Osteoblast (primary cell): ENCODE measurements at regions not wholly inside any gene's neighbourhood (a gene's known extent, or its start where the extent isn't known, plus 50 kb on each side); places are given as distances from the start of the nearest gene placed in this dataset.

Experiments
- DNase-seq: peaks from one replicate; pipeline ENCODE4 v3.0.0; 2011; ENCODE audit warnings: low spot score, mixed read lengths; ENCODE audit not compliant: insufficient read length; ENCODE audit errors: missing footprints
- H2AFZ ChIP-seq: 2 replicates; pipeline ENCODE4 v1.6.0; 2011; ENCODE audit warnings: mild to moderate bottlenecking, low read length
- H3K27ac ChIP-seq: 2 replicates; pipeline ENCODE4 v1.5.1; 2011; ENCODE audit warnings: mild to moderate bottlenecking, low read depth, low read length, moderate library complexity
- H3K27me3 ChIP-seq: 2 replicates; pipeline ENCODE4 v1.6.0; 2012; ENCODE audit warnings: mild to moderate bottlenecking, control low read depth, inconsistent platforms, low read length, moderate library complexity; ENCODE audit not compliant: insufficient read depth
- H3K36me3 ChIP-seq: 2 replicates; pipeline ENCODE4 v1.5.1; 2011; ENCODE audit warnings: mild to moderate bottlenecking, low read length, control low read depth, moderate library complexity; ENCODE audit not compliant: insufficient read depth
- H3K4me1 ChIP-seq: 2 replicates; pipeline ENCODE4 v1.5.1; 2011; ENCODE audit warnings: mild to moderate bottlenecking, low read length, control low read depth, moderate library complexity; ENCODE audit not compliant: insufficient read depth
- H3K4me2 ChIP-seq: 2 replicates; pipeline ENCODE4 v1.6.0; 2011; ENCODE audit warnings: mild to moderate bottlenecking, low read length; ENCODE audit not compliant: insufficient read depth
- H3K4me3 ChIP-seq: fragments of 200-600 bp; sonication (generic); 3 replicates; pipeline ENCODE4 v1.5.1; 2012; ENCODE audit warnings: mild to moderate bottlenecking, low read length, inconsistent platforms; ENCODE audit not compliant: insufficient read depth
- H3K79me2 ChIP-seq: 2 replicates; pipeline ENCODE4 v1.6.0; 2012; ENCODE audit warnings: mild to moderate bottlenecking, low read length, control low read depth, inconsistent platforms; ENCODE audit not compliant: insufficient read depth
- H3K9me3 ChIP-seq: 2 replicates; pipeline ENCODE4 v1.5.1; 2011; ENCODE audit warnings: low read depth, low read length, control low read depth
- H4K20me1 ChIP-seq: 2 replicates; pipeline ENCODE4 v1.6.0; 2012; ENCODE audit warnings: mild to moderate bottlenecking, low read length, control low read depth; ENCODE audit not compliant: insufficient read depth
- CTCF ChIP-seq: IDR thresholded peaks from 2 replicates; pipeline ENCODE4 v1.5.1; 2011; ENCODE audit warnings: mild to moderate bottlenecking, low read depth, low read length, moderate library complexity; ENCODE audit errors: extremely low read depth

DNA sequence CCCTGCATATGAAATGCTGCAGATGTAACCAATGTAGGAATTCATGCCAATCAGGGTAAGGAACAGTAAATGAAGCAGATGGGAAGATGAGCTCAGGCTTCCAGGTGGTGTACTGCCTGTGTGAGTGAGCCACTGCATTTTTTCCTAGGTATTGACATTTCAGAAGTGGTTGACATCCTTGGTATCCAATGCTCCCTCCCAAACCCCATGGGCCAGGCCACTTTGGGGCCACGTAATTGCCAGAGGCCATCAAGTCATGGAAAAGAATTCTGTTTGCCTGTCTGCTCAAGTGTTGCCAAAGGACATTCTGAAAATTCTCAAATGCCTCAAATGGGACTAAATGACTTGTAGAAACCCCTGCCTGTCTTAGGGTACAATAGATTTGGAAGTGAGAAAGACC, 384.6 kb downstream of the GATA3 start:
- H4K20me1 ChIP-seq: no peaks in the 10 kb centered on the region
- H2AFZ ChIP-seq: no peak overlapping the region
- peaks cover 2% of the 10 kb centered on the region for H3K9me3 ChIP-seq
- H3K27ac ChIP-seq: no peak overlapping the region
- H3K27me3 ChIP-seq: no peaks in the 10 kb centered on the region
- no peaks in the 10 kb centered on the region for H3K4me1 ChIP-seq
- H3K4me3 ChIP-seq: no peak overlapping the region
- H3K36me3 ChIP-seq: no peaks in the 10 kb centered on the region
- TF ChIP-seq CTCF: no peak
- no peak for DNase-seq
- no peak overlapping the region for H3K4me2 ChIP-seq
- no peaks in the 10 kb centered on the region for H3K79me2 ChIP-seq

- H3K36me3 ChIP-seq: no peaks in the 10 kb centered on the region
- no peak overlapping the region for H2AFZ ChIP-seq
- no peak overlapping the region for H3K27ac ChIP-seq
- no peak for TF ChIP-seq CTCF
- H3K4me2 ChIP-seq: no peak overlapping the region
- no peak for DNase-seq
- H3K4me3 ChIP-seq: no peak overlapping the region
- no peaks in the 10 kb centered on the region for H4K20me1 ChIP-seq
- no peaks in the 10 kb centered on the region for H3K9me3 ChIP-seq
- no peaks in the 10 kb centered on the region for H3K27me3 ChIP-seq
- H3K79me2 ChIP-seq: no peaks in the 10 kb centered on the region
- H3K4me1 ChIP-seq: no peaks in the 10 kb centered on the region
Observed at GRCh38 chr10:8444630-8445029, 390.1 kb downstream of the GATA3 start.

- Histone ChIP-seq H3K27ac (no peak overlapping the region), H3K36me3 (no peaks in the 10 kb centered on the region), H4K20me1 (no peaks in the 10 kb centered on the region), H3K79me2 (no peaks in the 10 kb centered on the region), H3K4me3 (no peak overlapping the region), H3K4me1 (no peaks in the 10 kb centered on the region), H2AFZ (no peak overlapping the region), H3K27me3 (no peaks in the 10 kb centered on the region), H3K9me3 (no peaks in the 10 kb centered on the region), H3K4me2 (no peak overlapping the region)
- DNase-seq: peak; percentile 32
- no peak for TF ChIP-seq CTCF
Observed at GRCh38 chr10:8445353-8445752, 390.9 kb downstream of the GATA3 start.

- Histone ChIP-seq H3K27me3 (no peaks in the 10 kb centered on the region), H3K4me3 (no peak overlapping the region), H3K4me2 (no peak overlapping the region), H3K79me2 (no peaks in the 10 kb centered on the region), H3K36me3 (no peaks in the 10 kb centered on the region), H2AFZ (no peak overlapping the region), H3K27ac (no peak overlapping the region), H3K4me1 (no peaks in the 10 kb centered on the region), H3K9me3 (no peaks in the 10 kb centered on the region), H4K20me1 (no peaks in the 10 kb centered on the region)
- DNase-seq: no peak
- no peak for TF ChIP-seq CTCF
Observed at GRCh38 chr10:8449909-8450308, 395.4 kb downstream of the GATA3 start.
